ENCODE measurements at regions not wholly inside any gene's neighbourhood (a gene's known extent, or its start where the extent isn't known, plus 50 kb on each side); places are given as distances from the start of the nearest gene placed in this dataset.

- TF ChIP-seq ZNF331 (CRISPR knock-in tag; IDR thresholded peaks at IDR 0.05; ENCODE audit: low read depth): no peak
- no peak for TF ChIP-seq STAT1 (IDR thresholded peaks at IDR 0.05; ENCODE audit: unreplicated experiment)
- no peak for TF ChIP-seq JUNB (IDR thresholded peaks at IDR 0.05; ENCODE audit: unreplicated experiment)
- no peak for TF ChIP-seq ETS1 (IDR thresholded peaks at IDR 0.05)
- no peak for TF ChIP-seq NANOG (IDR thresholded peaks at IDR 0.05; ENCODE audit: borderline replicate concordance)
- TF ChIP-seq, protein P1, sequence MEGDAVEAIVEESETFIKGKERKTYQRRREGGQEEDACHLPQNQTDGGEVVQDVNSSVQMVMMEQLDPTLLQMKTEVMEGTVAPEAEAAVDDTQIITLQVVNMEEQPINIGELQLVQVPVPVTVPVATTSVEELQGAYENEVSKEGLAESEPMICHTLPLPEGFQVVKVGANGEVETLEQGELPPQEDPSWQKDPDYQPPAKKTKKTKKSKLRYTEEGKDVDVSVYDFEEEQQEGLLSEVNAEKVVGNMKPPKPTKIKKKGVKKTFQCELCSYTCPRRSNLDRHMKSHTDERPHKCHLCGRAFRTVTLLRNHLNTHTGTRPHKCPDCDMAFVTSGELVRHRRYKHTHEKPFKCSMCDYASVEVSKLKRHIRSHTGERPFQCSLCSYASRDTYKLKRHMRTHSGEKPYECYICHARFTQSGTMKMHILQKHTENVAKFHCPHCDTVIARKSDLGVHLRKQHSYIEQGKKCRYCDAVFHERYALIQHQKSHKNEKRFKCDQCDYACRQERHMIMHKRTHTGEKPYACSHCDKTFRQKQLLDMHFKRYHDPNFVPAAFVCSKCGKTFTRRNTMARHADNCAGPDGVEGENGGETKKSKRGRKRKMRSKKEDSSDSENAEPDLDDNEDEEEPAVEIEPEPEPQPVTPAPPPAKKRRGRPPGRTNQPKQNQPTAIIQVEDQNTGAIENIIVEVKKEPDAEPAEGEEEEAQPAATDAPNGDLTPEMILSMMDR (conservative IDR thresholded peaks at IDR 0.05; ENCODE audit: low read depth in 2 of 2): no peak
- no peak for TF ChIP-seq CREB1 (CRISPR knock-in tag; IDR thresholded peaks at IDR 0.05; ENCODE audit: low read depth)
- TF ChIP-seq REST (IDR thresholded peaks at IDR 0.05; ENCODE audit: unreplicated experiment): no peak
Observed at GRCh38 chr3:195009616-195010015, 261.3 kb downstream of the XXYLT1 start (continued).

- no peak overlapping the region for H3K27ac Mint-ChIP-seq
- 0 out of 2 replicates have a peak, but pooled peaks cover 9% of the 10 kb centered on the region for H3K9me2 ChIP-seq (ENCODE audit: insufficient read depth)
- no peak overlapping the region for H3K4me3 ChIP-seq
- no peak overlapping the region for H3K27ac ChIP-seq (ENCODE audit: low read depth)
- 0 out of 2 replicates have a peak, but pooled peaks cover 4% of the 10 kb centered on the region for H3K4me1 ChIP-seq (ENCODE audit: insufficient read depth)
- DNase-seq (ENCODE audit: low spot score): no peak
- H3K79me2 ChIP-seq (replicated peaks; ENCODE audit: insufficient read depth): no peaks in the 10 kb centered on the region
- peaks cover 31% of the 10 kb centered on the region for H3K9me3 Mint-ChIP-seq
- no peak overlapping the region for H3K4me3 Mint-ChIP-seq
- H3K27me3 Mint-ChIP-seq (ENCODE audit: insufficient read depth, low read depth, poor library complexity): peaks cover 4% of the 10 kb centered on the region
- no peak overlapping the region for H3K4me2 ChIP-seq
- no peaks in the 10 kb centered on the region for H4K20me1 ChIP-seq (replicated peaks; ENCODE audit: insufficient read depth)
- H3K4me1 Mint-ChIP-seq: peaks cover 11% of the 10 kb centered on the region
- peaks cover 16% of the 10 kb centered on the region for H3K36me3 Mint-ChIP-seq (ENCODE audit: low read depth)
- H3F3A ChIP-seq (replicated peaks; ENCODE audit: low read depth): no peaks in the 10 kb centered on the region
- no peaks in the 10 kb centered on the region for H3K36me3 ChIP-seq (ENCODE audit: insufficient read depth)
- H3K27me3 ChIP-seq (ENCODE audit: insufficient read depth): no peaks in the 10 kb centered on the region
- no peak overlapping the region; the same call in 1 of the 2 replicates for H2AFZ ChIP-seq
- ATAC-seq: no peak
- TF ChIP-seq STAT1 (IDR thresholded peaks at IDR 0.05; ENCODE audit: unreplicated experiment) (no peak), EZH2 (IDR thresholded peaks at IDR 0.05; ENCODE audit: low read depth, unreplicated experiment) (no peak), ETS1 (IDR thresholded peaks at IDR 0.05) (no peak), ZNF114 (CRISPR knock-in tag; IDR thresholded peaks at IDR 0.05) (no peak), POLR2AphosphoS5 (IDR thresholded peaks at IDR 0.05; ENCODE audit: low read depth) (no peak), JUNB (IDR thresholded peaks at IDR 0.05; ENCODE audit: unreplicated experiment) (no peak), CREB1 (CRISPR knock-in tag; IDR thresholded peaks at IDR 0.05; ENCODE audit: low read depth) (no peak)
- TF ChIP-seq, protein P1 (conservative IDR thresholded peaks at IDR 0.05; ENCODE audit: low read depth in 2 of 2): no peak
Observed at GRCh38 chr3:195010551-195011100, 260.3 kb downstream of the XXYLT1 start.

Measured in GM23338 (cell line).